Activated CD4-positive, CD25-positive, alpha-beta regulatory T cell (primary cell): ENCODE measurements at regions not wholly inside any gene's neighbourhood (a gene's known extent, or its start where the extent isn't known, plus 50 kb on each side); places are given as distances from the start of the nearest gene placed in this dataset.
A peak's percentile ranks its signal among the peaks of the same experiment; 100 is the strongest.
"Not testable (repeated sequence)": the region's sequence is repeated elsewhere in the genome, so short reads cannot be mapped to it uniquely, and the experiment has no call there.

Experiments used
- DNase-seq, 4 experiments: peaks; one replicate each; lab custom pipeline; 2025; lab: John Stamatoyannopoulos, UW

GRCh38 chr16:85275533-85276249, 163.4 kb upstream of the CIBAR2 start:
- peak; percentile 15 to 49 (median 29) for DNase-seq

DNA sequence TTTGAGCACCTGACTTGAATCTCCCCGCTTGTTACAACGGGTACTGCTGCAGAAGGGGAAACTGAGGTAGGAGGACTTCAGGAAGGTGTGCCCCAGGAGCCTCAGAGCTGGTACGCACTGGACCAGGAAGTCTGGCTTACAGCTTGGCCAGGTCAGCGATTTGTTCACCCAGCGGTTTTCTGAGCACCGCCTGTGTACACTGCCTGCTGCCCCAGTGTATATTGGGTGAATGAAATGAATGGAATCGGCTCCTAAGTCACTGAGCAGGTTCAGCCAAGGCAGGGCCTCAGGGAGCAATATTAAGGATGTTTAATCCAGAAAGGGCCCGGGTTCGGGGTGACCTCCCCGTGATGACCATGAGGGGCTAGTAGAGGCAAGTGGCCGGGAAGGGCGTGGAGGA, 164.0 kb upstream of the CIBAR2 start:
- DNase-seq: no peak

DNA sequence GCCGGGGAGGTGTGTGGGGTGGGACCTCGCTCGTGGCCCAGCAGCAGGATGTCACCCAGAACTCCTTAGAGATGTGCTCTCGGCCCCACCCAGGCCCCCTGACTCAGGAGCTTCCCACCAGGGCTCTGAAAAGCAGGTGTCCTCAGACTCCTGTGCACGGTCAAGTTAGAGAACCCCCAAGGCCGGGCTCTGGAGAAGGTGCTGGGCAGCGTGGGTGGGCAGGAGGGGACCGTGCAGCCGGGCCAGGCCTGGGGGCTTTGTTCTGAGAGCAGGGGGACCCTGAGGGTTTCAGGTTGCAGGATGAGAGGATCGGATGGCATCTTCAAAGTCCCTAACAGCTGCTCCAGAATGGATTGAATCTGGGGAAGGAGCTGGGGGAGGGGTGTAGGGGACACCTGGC, 164.4 kb upstream of the CIBAR2 start:
- no peak for DNase-seq

DNA sequence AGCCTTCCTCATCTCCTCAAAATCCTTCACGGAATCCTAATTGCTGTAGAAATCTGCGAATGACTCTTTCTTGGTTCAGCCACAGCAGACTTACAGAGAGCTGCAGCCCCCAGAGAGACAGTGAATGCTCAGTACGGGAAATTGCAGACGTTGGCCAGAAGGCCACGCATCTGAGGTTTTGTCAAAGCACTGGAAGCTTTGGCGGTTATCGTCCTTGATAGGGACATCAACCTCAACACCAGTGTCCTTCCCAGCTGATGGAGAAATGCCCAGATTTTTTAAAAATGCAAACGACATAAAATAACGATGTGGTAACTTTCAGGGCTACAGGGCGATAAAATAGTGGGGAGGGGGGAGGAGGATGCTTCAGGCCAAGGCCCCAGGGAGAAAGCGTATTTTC, 166.6 kb upstream of the CIBAR2 start:
- DNase-seq: no peak

GRCh38 chr16:85279402-85279801, 167.1 kb upstream of the CIBAR2 start:
- no peak for DNase-seq

DNA sequence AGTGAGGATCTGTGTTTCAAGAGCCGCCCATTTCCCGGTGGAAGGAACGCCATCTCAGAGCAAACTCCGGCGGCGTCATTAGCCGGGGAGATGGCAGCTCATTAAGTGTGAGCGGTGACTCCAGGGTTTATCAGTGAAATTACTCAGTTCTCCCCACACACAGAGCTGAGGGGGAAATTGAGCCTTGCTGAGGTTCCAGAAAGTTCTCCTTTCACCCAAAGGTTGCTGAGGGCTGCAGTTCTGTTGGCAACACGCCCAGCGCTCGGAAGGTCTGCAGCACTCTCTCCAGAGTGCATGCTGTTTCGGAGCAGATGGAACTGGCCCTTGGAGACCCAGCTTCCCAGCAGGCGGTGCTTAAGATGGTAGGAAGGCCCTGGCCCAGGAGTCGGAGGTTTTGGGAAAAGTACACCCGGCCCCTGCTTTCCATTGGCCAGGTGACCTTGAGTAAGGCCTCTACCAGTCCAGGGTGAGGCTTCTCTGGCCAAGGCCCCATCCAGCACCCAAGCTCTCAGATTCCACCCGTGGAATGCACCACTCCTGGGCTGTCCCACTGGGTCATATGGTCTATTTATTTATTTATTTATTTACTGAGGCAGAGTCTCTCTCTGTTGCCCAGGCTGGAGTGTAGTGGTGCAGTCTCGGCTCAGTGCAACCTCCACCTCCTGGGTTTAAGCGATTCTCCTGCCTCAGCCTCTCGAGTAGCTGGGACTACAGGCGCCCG, 167.7 kb upstream of the CIBAR2 start:
- DNase-seq: no peak

DNA sequence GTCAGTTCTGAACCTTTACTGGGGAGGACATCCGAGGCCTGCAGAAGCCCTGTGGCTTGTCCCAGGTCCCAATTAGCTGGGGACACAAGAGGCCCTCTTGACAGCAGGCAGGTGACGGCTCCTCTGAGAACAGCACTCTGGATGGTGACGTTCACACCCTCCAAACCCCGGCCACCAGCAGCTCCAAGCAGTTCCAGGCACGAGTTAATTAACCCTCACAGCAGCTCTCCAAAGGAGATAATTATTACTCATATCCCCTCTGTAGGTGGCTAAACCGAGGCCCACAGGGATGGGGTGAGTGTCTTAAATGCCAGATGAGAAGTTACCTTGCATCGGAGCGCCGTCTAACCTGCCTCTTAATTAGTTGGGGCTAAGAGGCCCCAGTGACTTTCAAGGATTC, 168.9 kb upstream of the CIBAR2 start:
- no peak for DNase-seq

GRCh38 chr16:85282842-85283241, 170.6 kb upstream of the CIBAR2 start:
- DNase-seq: no peak

DNA sequence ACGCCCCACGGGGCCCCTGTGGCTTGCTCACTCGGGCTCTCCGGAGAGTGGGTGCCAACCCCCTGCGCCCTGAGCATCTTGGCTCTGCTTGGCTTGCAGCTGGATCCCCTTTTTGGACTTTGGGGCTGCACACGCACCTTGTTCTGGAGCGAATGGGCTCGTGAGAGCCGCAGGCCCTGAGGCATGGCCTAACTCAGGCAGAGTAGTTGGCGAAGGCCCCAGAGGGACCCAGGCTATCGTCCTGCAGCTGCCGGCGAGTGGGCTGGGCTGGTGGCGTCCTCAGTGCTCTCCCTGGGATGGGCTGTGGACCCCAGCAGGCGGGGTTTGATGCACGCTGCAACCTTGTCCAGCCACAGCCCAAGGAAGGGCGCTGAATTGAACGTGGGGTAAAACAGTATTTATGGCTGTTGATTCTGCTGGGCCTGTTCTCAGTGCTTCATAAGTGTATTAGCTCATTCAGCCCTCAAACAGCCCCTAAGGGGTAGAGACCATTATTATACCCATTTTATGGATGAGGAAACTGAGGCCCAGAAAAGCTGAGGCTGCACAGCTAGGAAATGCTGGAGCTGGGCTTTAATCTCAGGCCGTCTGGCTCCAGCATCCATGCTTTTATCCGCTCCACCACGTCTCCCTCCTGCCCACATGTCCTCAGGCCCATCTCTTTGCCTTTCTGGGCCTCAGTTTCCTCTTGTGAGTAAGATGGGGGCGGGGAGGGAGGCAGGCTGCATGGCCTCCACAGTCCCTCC, 171.2 kb upstream of the CIBAR2 start:
- DNase-seq: no peak

DNA sequence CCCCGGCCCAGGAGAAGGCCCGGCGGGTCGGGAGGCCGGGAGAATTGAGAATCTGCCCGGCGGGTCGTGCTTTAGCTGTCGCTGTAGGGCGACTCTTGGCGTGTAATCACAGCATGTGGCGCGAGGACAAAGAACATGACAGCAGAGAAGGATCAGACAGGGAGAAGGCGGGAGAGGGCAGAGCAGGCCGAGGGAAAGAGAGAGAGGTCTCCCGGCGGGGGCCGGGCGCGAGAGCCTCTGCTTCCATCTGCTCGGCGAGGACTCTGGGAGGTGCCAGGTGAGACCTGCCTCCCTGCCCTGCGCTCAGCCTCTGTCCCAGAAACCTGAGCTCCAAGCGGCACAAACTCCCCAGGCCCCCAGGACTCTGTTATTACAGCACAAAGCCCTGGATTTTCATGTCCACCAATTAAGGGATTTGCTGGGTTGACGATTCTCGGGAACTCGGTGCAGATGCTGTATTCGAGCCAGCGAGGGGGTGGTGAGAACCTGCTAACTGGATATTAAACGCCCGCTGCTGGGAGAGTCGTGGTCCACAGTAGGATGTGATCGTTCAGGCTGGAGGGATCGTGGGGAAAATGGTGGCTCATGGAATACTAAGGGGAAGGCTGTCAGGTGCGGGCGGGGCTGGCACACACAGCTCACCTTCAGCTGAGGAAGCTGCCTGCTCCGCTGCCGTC, 172.0 kb upstream of the CIBAR2 start:
- no peak for DNase-seq

GRCh38 chr16:85285681-85286065, 173.4 kb upstream of the CIBAR2 start:
- no peak for DNase-seq

GRCh38 chr16:85286066-85286831, 174.0 kb upstream of the CIBAR2 start:
- DNase-seq: no peak

GRCh38 chr16:85286951-85287814, 174.9 kb upstream of the CIBAR2 start:
- no peak for DNase-seq

DNA sequence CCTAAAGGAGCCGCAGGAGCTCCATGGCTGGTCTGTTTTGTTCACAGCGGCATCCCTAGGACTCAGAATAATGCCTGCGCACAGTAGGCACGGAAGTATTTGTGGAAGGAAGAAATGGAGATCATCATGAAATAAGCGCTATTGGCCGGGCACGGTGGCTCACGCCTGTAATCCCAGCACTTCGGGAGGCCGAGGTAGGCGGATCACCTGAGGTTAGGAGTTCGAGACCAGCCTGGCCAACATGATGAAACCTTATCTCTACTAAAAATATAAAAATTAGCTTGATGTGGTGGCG, 175.5 kb upstream of the CIBAR2 start:
- DNase-seq: not testable (repeated sequence)

DNA sequence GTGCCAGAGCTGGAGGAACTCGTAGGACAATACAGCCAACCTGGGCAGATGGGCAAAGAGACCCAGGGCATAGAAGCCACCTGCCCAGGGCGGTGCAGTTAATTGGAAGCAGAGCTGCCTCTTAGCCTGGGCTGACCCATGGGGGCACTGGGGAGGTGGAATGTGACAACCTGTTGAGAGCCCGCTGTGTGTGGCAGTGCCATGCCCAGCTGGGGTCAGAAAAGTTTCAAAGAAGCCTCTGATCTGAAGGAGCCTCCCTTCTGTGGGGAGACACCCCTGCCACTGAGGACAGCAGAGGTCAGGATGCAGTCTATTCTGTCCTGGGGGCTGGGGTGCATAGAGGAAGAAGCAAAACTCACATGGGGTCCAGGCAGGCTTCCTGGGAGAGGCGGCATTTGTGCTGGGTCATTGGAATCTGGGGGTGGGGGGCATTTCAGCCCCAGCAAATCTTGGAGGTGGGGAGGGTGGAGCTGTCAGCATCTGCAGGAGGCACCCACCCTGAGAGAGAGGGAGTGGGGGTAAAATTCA, 176.1 kb upstream of the CIBAR2 start:
- DNase-seq: no peak

- no peak for DNase-seq
Observed at GRCh38 chr16:85288869-85289660, 176.8 kb upstream of the CIBAR2 start.

DNA sequence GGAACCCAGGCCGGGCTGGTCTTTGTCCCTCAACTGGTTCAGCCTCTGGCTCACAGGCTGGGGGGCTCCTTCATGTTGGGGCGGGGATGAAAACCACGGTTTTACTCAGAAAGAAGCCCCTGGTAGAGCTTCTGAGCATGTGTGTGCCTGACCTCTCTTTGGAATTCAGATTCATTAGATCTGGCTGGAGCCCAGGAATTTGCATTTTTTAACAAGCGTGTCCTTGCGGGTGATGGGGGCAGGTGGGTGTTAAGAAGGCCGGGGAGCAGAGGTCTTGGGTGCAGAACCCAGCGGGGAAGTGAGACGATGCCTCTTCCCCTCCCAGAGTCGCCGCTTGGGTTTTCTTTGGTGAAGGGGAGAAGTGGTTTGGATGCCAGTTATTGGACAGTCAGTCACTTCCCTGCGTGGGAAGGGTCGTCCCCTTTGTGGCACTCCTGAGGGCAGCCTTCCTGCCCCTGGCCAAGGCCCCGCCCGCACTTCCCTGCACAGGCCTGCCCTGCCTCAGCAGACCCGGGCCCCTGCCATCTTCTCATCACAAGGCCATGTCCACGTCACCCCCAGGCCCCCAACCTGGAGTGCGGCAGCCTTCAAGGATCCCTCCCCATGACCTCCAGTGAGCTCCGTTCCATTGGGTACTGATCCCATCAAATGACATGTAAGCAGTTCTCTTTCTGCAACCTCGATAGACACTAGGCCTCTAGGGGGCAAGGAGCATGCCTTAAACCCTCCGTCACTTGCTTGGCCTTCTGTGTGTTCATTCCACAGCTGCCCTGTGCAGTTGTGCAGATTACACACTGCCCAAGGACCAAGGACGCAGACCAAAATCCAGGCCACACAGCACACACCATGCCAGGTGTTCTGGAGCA, 177.7 kb upstream of the CIBAR2 start:
- DNase-seq: no peak

GRCh38 chr16:85290626-85291301, 178.5 kb upstream of the CIBAR2 start:
- no peak for DNase-seq
